Panc1 (cell line): ENCODE measurements at regions not wholly inside any gene's neighbourhood (a gene's known extent, or its start where the extent isn't known, plus 50 kb on each side); places are given as distances from the start of the nearest gene placed in this dataset.

ENCODE experiments used
- CTCF ChIP-seq: fragments of 450-650 bp; IDR thresholded peaks from 2 replicates; pipeline ENCODE4 v1.5.1; 2017; ENCODE audit warnings: mild to moderate bottlenecking
- POLR2AphosphoS5 ChIP-seq: IDR thresholded peaks from 2 replicates; pipeline ENCODE4 v1.6.1; 2012; ENCODE audit warnings: mild to moderate bottlenecking, low read depth, low read length, moderate library complexity

- TF ChIP-seq CTCF (no peak), POLR2AphosphoS5 (no peak)
Measured at GRCh38 chr2:8148260-8149006, 533.4 kb upstream of the ID2 start.
